Immature natural killer cell (primary cell): ENCODE measurements at regions not wholly inside any gene's neighbourhood (a gene's known extent, or its start where the extent isn't known, plus 50 kb on each side); places are given as distances from the start of the nearest gene placed in this dataset.

Experiments used
- DNase-seq, 3 donors: peaks; one replicate each; pipeline ENCODE4 v3.0.0; 2022; ENCODE audit warnings: mixed read lengths in 1 of 3
- H3K27ac Mint-ChIP-seq, 6 donors: one replicate each; pipeline ENCODE4 v1.8.0; 2020; ENCODE audit warnings: mixed read lengths in 6 of 6, mild to moderate bottlenecking in 5 of 6, inconsistent platforms in 4 of 6, moderate library complexity in 3 of 6
- H3K27me3 Mint-ChIP-seq, 3 donors: one replicate each; pipeline ENCODE4 v1.8.0; 2020 to 2021; ENCODE audit warnings: low read depth in 3 of 3, mild to moderate bottlenecking in 3 of 3, mixed read lengths in 3 of 3, moderate library complexity in 3 of 3, inconsistent platforms in 1 of 3
- H3K36me3 Mint-ChIP-seq, 3 donors: one replicate each; pipeline ENCODE4 v1.8.0; 2020; ENCODE audit warnings: mixed read lengths in 3 of 3, inconsistent platforms in 2 of 3, mild to moderate bottlenecking in 2 of 3
- H3K4me1 Mint-ChIP-seq, 2 donors: one replicate each; pipeline ENCODE4 v1.8.0; 2020; ENCODE audit warnings: inconsistent platforms in 2 of 2, mild to moderate bottlenecking in 2 of 2, mixed read lengths in 2 of 2, moderate library complexity in 1 of 2
- H3K4me3 Mint-ChIP-seq, 5 donors: one replicate each; pipeline ENCODE4 v1.8.0; 2020; ENCODE audit warnings: mild to moderate bottlenecking in 5 of 5, mixed read lengths in 5 of 5, inconsistent platforms in 3 of 5, moderate library complexity in 3 of 5
- H3K9me3 Mint-ChIP-seq, 6 donors: one replicate each; pipeline ENCODE4 v1.8.0; 2020; ENCODE audit warnings: mild to moderate bottlenecking in 6 of 6, mixed read lengths in 6 of 6, inconsistent platforms in 4 of 6, moderate library complexity in 3 of 6

- H3K27ac Mint-ChIP-seq: no peak overlapping the region
- H3K4me1 Mint-ChIP-seq: no peaks in the 10 kb centered on the region
- DNase-seq: no peak
- H3K36me3 Mint-ChIP-seq: no peaks in the 10 kb centered on the region
- peaks cover 6 to 47% (median 16%) of the 10 kb centered on the region in 6 donors for H3K9me3 Mint-ChIP-seq
- H3K27me3 Mint-ChIP-seq: peaks cover 0 to 6% (median 0%) of the 10 kb centered on the region in 3 donors
- no peak overlapping the region for H3K4me3 Mint-ChIP-seq
These were observed 345.8 kb upstream of the CHRM3 start for GRCh38 chr1:239040523-239040922.

GRCh38 chr1:239031310-239031709 lies 355.1 kb upstream of the CHRM3 start:
- Mint-ChIP-seq H3K4me1 (no peaks in the 10 kb centered on the region), H3K27ac (no peak overlapping the region), H3K9me3 (peaks cover 7 to 28% (median 12%) of the 10 kb centered on the region in 6 donors), H3K4me3 (no peak overlapping the region), H3K27me3 (peaks cover 0 to 2% (median 0%) of the 10 kb centered on the region in 3 donors), H3K36me3 (no peaks in the 10 kb centered on the region)
- DNase-seq: no peak

- Mint-ChIP-seq H3K4me3 (no peak overlapping the region), H3K9me3 (peaks cover 6 to 22% (median 8%) of the 10 kb centered on the region in 6 donors), H3K27ac (no peak overlapping the region), H3K36me3 (no peaks in the 10 kb centered on the region), H3K4me1 (no peaks in the 10 kb centered on the region), H3K27me3 (peaks cover 0 to 2% (median 0%) of the 10 kb centered on the region in 3 donors)
- no peak for DNase-seq
These were observed 360.2 kb upstream of the CHRM3 start for GRCh38 chr1:239025997-239026694.

GRCh38 chr1:239025223-239025622 lies 361.1 kb upstream of the CHRM3 start:
- Mint-ChIP-seq H3K36me3 (no peaks in the 10 kb centered on the region), H3K4me3 (no peak overlapping the region), H3K27ac (no peak overlapping the region), H3K27me3 (no peaks in the 10 kb centered on the region), H3K4me1 (no peaks in the 10 kb centered on the region), H3K9me3 (peaks cover 3 to 26% (median 9%) of the 10 kb centered on the region in 6 donors)
- DNase-seq: no peak

GRCh38 chr1:239023732-239024360 lies 362.5 kb upstream of the CHRM3 start:
- H3K4me3 Mint-ChIP-seq: no peak overlapping the region
- no peak overlapping the region for H3K27ac Mint-ChIP-seq
- no peaks in the 10 kb centered on the region for H3K4me1 Mint-ChIP-seq
- H3K27me3 Mint-ChIP-seq: no peaks in the 10 kb centered on the region
- DNase-seq: no peak
- no peaks in the 10 kb centered on the region for H3K36me3 Mint-ChIP-seq
- peaks cover 3 to 26% (median 8%) of the 10 kb centered on the region in 6 donors for H3K9me3 Mint-ChIP-seq

- peaks cover 6 to 30% (median 9%) of the 10 kb centered on the region in 6 donors for H3K9me3 Mint-ChIP-seq
- no peaks in the 10 kb centered on the region for H3K27me3 Mint-ChIP-seq
- H3K36me3 Mint-ChIP-seq: peaks cover 0 to 4% (median 0%) of the 10 kb centered on the region in 3 donors
- no peak overlapping the region for H3K4me3 Mint-ChIP-seq
- no peaks in the 10 kb centered on the region for H3K4me1 Mint-ChIP-seq
- H3K27ac Mint-ChIP-seq: no peak overlapping the region
- DNase-seq: no peak
These were observed 370.0 kb upstream of the CHRM3 start for GRCh38 chr1:239016337-239016736.

GRCh38 chr1:239011382-239011781 lies 375.0 kb upstream of the CHRM3 start:
- Mint-ChIP-seq H3K4me3 (no peak overlapping the region), H3K9me3 (peaks cover 4 to 21% (median 11%) of the 10 kb centered on the region in 6 donors), H3K36me3 (peaks cover 0 to 4% (median 0%) of the 10 kb centered on the region in 3 donors), H3K27ac (no peak overlapping the region), H3K4me1 (no peaks in the 10 kb centered on the region), H3K27me3 (no peaks in the 10 kb centered on the region)
- no peak for DNase-seq

- no peak overlapping the region for H3K27ac Mint-ChIP-seq
- no peaks in the 10 kb centered on the region for H3K4me1 Mint-ChIP-seq
- no peaks in the 10 kb centered on the region for H3K27me3 Mint-ChIP-seq
- no peak overlapping the region for H3K4me3 Mint-ChIP-seq
- peaks cover 4 to 19% (median 12%) of the 10 kb centered on the region in 6 donors for H3K9me3 Mint-ChIP-seq
- peaks cover 0 to 4% (median 0%) of the 10 kb centered on the region in 3 donors for H3K36me3 Mint-ChIP-seq
- DNase-seq: no peak
These were observed 377.8 kb upstream of the CHRM3 start for GRCh38 chr1:239008568-239008967.

GRCh38 chr1:239006276-239006675 lies 380.1 kb upstream of the CHRM3 start:
- DNase-seq: no peak
- no peak overlapping the region for H3K27ac Mint-ChIP-seq
- H3K36me3 Mint-ChIP-seq: no peaks in the 10 kb centered on the region
- H3K4me3 Mint-ChIP-seq: no peak overlapping the region
- H3K4me1 Mint-ChIP-seq: no peaks in the 10 kb centered on the region
- H3K9me3 Mint-ChIP-seq: peaks cover 4 to 13% (median 7%) of the 10 kb centered on the region in 6 donors
- H3K27me3 Mint-ChIP-seq: no peaks in the 10 kb centered on the region

GRCh38 chr1:238999944-239000343 lies 386.4 kb upstream of the CHRM3 start:
- H3K27ac Mint-ChIP-seq: no peak overlapping the region
- DNase-seq: no peak
- H3K4me1 Mint-ChIP-seq: no peaks in the 10 kb centered on the region
- no peak overlapping the region for H3K4me3 Mint-ChIP-seq
- H3K9me3 Mint-ChIP-seq: peaks cover 7 to 28% (median 12%) of the 10 kb centered on the region in 6 donors
- no peaks in the 10 kb centered on the region for H3K36me3 Mint-ChIP-seq
- no peaks in the 10 kb centered on the region for H3K27me3 Mint-ChIP-seq

GRCh38 chr1:238998577-238998976 lies 387.8 kb upstream of the CHRM3 start:
- Mint-ChIP-seq H3K36me3 (no peaks in the 10 kb centered on the region), H3K9me3 (peaks cover 3 to 21% (median 11%) of the 10 kb centered on the region in 6 donors), H3K27me3 (no peaks in the 10 kb centered on the region), H3K27ac (no peak overlapping the region), H3K4me3 (no peak overlapping the region), H3K4me1 (no peaks in the 10 kb centered on the region)
- DNase-seq: no peak

- Mint-ChIP-seq H3K4me3 (no peak overlapping the region), H3K4me1 (no peaks in the 10 kb centered on the region), H3K27me3 (no peaks in the 10 kb centered on the region), H3K9me3 (peaks cover 6 to 44% (median 19%) of the 10 kb centered on the region in 6 donors), H3K27ac (no peak overlapping the region), H3K36me3 (no peaks in the 10 kb centered on the region)
- DNase-seq: no peak
These were observed 394.4 kb upstream of the CHRM3 start for GRCh38 chr1:238991765-238992495.

- H3K36me3 Mint-ChIP-seq: no peaks in the 10 kb centered on the region
- no peaks in the 10 kb centered on the region for H3K27me3 Mint-ChIP-seq
- no peaks in the 10 kb centered on the region for H3K4me1 Mint-ChIP-seq
- H3K9me3 Mint-ChIP-seq: peaks cover 2 to 53% (median 17%) of the 10 kb centered on the region in 6 donors
- H3K4me3 Mint-ChIP-seq: no peak overlapping the region
- H3K27ac Mint-ChIP-seq: no peak overlapping the region
- DNase-seq: no peak
These were observed 401.1 kb upstream of the CHRM3 start for GRCh38 chr1:238985312-238985711.

- H3K4me1 Mint-ChIP-seq: no peaks in the 10 kb centered on the region
- no peak overlapping the region for H3K27ac Mint-ChIP-seq
- H3K27me3 Mint-ChIP-seq: no peaks in the 10 kb centered on the region
- H3K36me3 Mint-ChIP-seq: no peaks in the 10 kb centered on the region
- H3K9me3 Mint-ChIP-seq: peaks cover 2 to 50% (median 5%) of the 10 kb centered on the region in 6 donors
- no peak for DNase-seq
- H3K4me3 Mint-ChIP-seq: no peak overlapping the region
These were observed 403.6 kb upstream of the CHRM3 start for GRCh38 chr1:238982736-238983135.
